HEK293 (cell line): ENCODE measurements at regions not wholly inside any gene's neighbourhood (a gene's known extent, or its start where the extent isn't known, plus 50 kb on each side); places are given as distances from the start of the nearest gene placed in this dataset.

Experiments
- CTCF ChIA-PET: fragments of 350-600 bp; formaldehyde crosslinking; extraction: SDS; loops from one replicate; lab custom pipeline; 2021; ENCODE audit warnings: antibody characterized with exemption; lab: Yijun Ruan, JAX
- POLR2A ChIA-PET: fragments of 300-600 bp; formaldehyde crosslinking; extraction: SDS; loops from one replicate; lab custom pipeline; 2020; ENCODE audit warnings: antibody characterized with exemption, inconsistent platforms; lab: Yijun Ruan, JAX
- H3K27ac ChIP-seq: fragments of 200-500 bp; sonication (Bioruptor generic); 2 replicates; pipeline ENCODE4 v1.5.1; 2014; ENCODE audit warnings: low read depth, low read length, control low read depth, inconsistent platforms; ENCODE audit errors: extremely low read depth
- H3K36me3 ChIP-seq, 2 experiments: fragments of 200-500 bp in 1 of 2; sonication (Bioruptor generic) in 1 of 2; 1 replicate in 1 of 2; 2 replicates in 1 of 2; pipeline ENCODE4 v1.5.1; 2014 to 2017; ENCODE audit warnings: inconsistent platforms in 2 of 2, low read length in 2 of 2; ENCODE audit not compliant: control insufficient read depth in 2 of 2, insufficient read depth in 1 of 2
- H3K4me1 ChIP-seq: fragments of 200-500 bp; sonication (Bioruptor generic); 2 replicates; pipeline ENCODE4 v1.5.1; 2014; ENCODE audit warnings: mild to moderate bottlenecking, low read length, inconsistent platforms; ENCODE audit not compliant: control insufficient read depth, insufficient read depth
- H3K4me3 ChIP-seq: 2 replicates; pipeline ENCODE4 v1.5.1; 2011; ENCODE audit warnings: low read depth, mild to moderate bottlenecking, control low read depth, low read length, moderate library complexity
- H3K9me3 ChIP-seq: fragments of 200-500 bp; sonication (Bioruptor generic); 2 replicates; pipeline ENCODE4 v1.5.1; 2014; ENCODE audit warnings: low read depth, low read length, inconsistent platforms; ENCODE audit not compliant: control insufficient read depth, insufficient read depth
- KLF16 ChIP-seq: fragments of 450-650 bp; formaldehyde crosslinking; IDR thresholded peaks from 2 replicates; pipeline ENCODE4 v1.5.1; 2017; ENCODE audit warnings: missing biosample characterization, missing genetic modification characterization
- PRDM1 ChIP-seq: fragments of 450-650 bp; formaldehyde crosslinking; IDR thresholded peaks from 2 replicates; pipeline ENCODE4; 2016; ENCODE audit warnings: missing biosample characterization, missing genetic modification characterization
- SCRT2 ChIP-seq: fragments of 450-650 bp; formaldehyde crosslinking; IDR thresholded peaks from 2 replicates; pipeline ENCODE4 v1.5.1; 2016; ENCODE audit warnings: missing biosample characterization, missing genetic modification characterization
- ZBTB17 ChIP-seq: fragments of 450-650 bp; formaldehyde crosslinking; IDR thresholded peaks from 2 replicates; pipeline ENCODE4 v1.5.1; 2016; ENCODE audit warnings: missing biosample characterization, missing genetic modification characterization
- ZFP3 ChIP-seq: fragments of 450-650 bp; formaldehyde crosslinking; IDR thresholded peaks from 2 replicates; pipeline ENCODE4 v1.5.1; 2016; ENCODE audit warnings: low read depth, missing biosample characterization, missing genetic modification characterization
- ZNF174 ChIP-seq: fragments of 450-650 bp; formaldehyde crosslinking; IDR thresholded peaks from 2 replicates; pipeline ENCODE4 v1.5.0; 2017; ENCODE audit warnings: missing biosample characterization, mild to moderate bottlenecking, missing genetic modification characterization
- ZNF311 ChIP-seq: fragments of 450-650 bp; formaldehyde crosslinking; IDR thresholded peaks from 2 replicates; pipeline ENCODE4 v1.5.1; 2017; ENCODE audit warnings: missing biosample characterization, missing genetic modification characterization, borderline replicate concordance
- ZNF366 ChIP-seq: fragments of 450-650 bp; formaldehyde crosslinking; conservative IDR thresholded peaks from 2 replicates; pipeline ENCODE4 v1.5.1; 2016; ENCODE audit warnings: missing biosample characterization, missing genetic modification characterization
- ZNF423 ChIP-seq: fragments of 450-650 bp; formaldehyde crosslinking; IDR thresholded peaks from 2 replicates; pipeline ENCODE4 v1.5.1; 2016; ENCODE audit warnings: missing biosample characterization, missing genetic modification characterization
- ZNF548 ChIP-seq: fragments of 450-650 bp; formaldehyde crosslinking; IDR thresholded peaks from 2 replicates; pipeline ENCODE4 v1.5.1; 2016; ENCODE audit warnings: missing biosample characterization, missing genetic modification characterization
- ZNF580 ChIP-seq: fragments of 450-650 bp; formaldehyde crosslinking; IDR thresholded peaks from 2 replicates; pipeline ENCODE4 v1.5.1; 2016; ENCODE audit warnings: missing biosample characterization, missing genetic modification characterization
- ZNF777 ChIP-seq: fragments of 450-650 bp; formaldehyde crosslinking; IDR thresholded peaks from 2 replicates; pipeline ENCODE4 v1.5.1; 2017; ENCODE audit warnings: missing biosample characterization, missing genetic modification characterization, borderline replicate concordance

GRCh38 chr1:14470802-14471201, 127.7 kb upstream of the KAZN start (continued):
- no peak for TF ChIP-seq ZNF777 (tag by site-specific recombination)

- H3K4me3 ChIP-seq: no peak overlapping the region
- ChIA-PET POLR2A (no interaction called here), CTCF (interaction anchor here (0.6 to 1.0 kb wide), 2 partner anchors 135 to 361 kb away, joined by 3 read pairs; no protein-coding TSS in a partner anchor)
- no peak for TF ChIP-seq ZFP3 (tag by site-specific recombination)
- TF ChIP-seq ZNF366 (tag by site-specific recombination): peak; percentile 88
- peak; percentile 43; the same call in 1 of the 2 replicates for TF ChIP-seq ZBTB17 (tag by site-specific recombination)
- TF ChIP-seq KLF16 (tag by site-specific recombination): no peak
- 0 out of 2 replicates have a peak, but pooled peaks have one; percentile 28 for TF ChIP-seq ZNF311 (tag by site-specific recombination)
- TF ChIP-seq ZNF548 (tag by site-specific recombination): no peak
- TF ChIP-seq, all 188 proteins: peak for 3
- H3K4me1 ChIP-seq: no peaks in the 10 kb centered on the region
- no peak overlapping the region for H3K27ac ChIP-seq
- no peaks in the 10 kb centered on the region for H3K9me3 ChIP-seq
- no peaks in the 10 kb centered on the region for H3K36me3 ChIP-seq
Measured at GRCh38 chr1:14474856-14475255, 123.6 kb upstream of the KAZN start.

- CTCF ChIA-PET: interaction anchor here (0.6 kb wide), 2 partner anchors 266 to 338 kb away, joined by 3 to 4 read pairs; no protein-coding TSS in a partner anchor
- TF ChIP-seq ZNF423 (tag by site-specific recombination): no peak
- POLR2A ChIA-PET: interaction anchor here (0.6 to 0.7 kb wide), 2 partner anchors 10 to 62 kb away, joined by 3 to 4 read pairs; no protein-coding TSS in a partner anchor
- Histone ChIP-seq H3K4me1 (no peaks in the 10 kb centered on the region), H3K9me3 (no peaks in the 10 kb centered on the region), H3K4me3 (no peak overlapping the region), H3K36me3 (no peaks in the 10 kb centered on the region), H3K27ac (no peak overlapping the region)
Measured at GRCh38 chr1:14476170-14476955, 122.1 kb upstream of the KAZN start.

- no peak overlapping the region for H3K4me3 ChIP-seq
- ChIA-PET CTCF (interaction anchor here (0.7 kb wide), 1 partner anchor 309 kb away, joined by 9 read pairs; no protein-coding TSS in a partner anchor), POLR2A (no interaction called here)
- H3K36me3 ChIP-seq: no peaks in the 10 kb centered on the region
- H3K4me1 ChIP-seq: no peaks in the 10 kb centered on the region
- no peaks in the 10 kb centered on the region for H3K9me3 ChIP-seq
- no peak for TF ChIP-seq ZNF174 (tag by site-specific recombination)
- TF ChIP-seq ZNF366 (tag by site-specific recombination): peak; percentile 87
- no peak for TF ChIP-seq PRDM1 (tag by site-specific recombination)
- no peak overlapping the region for H3K27ac ChIP-seq
Measured at GRCh38 chr1:14478120-14478519, 120.4 kb upstream of the KAZN start.

GRCh38 chr1:14479865-14480264, 118.6 kb upstream of the KAZN start:
- POLR2A ChIA-PET: no interaction called here
- TF ChIP-seq SCRT2 (tag by site-specific recombination) (peak; percentile 57; the same call in 1 of the 2 replicates), ZNF580 (tag by site-specific recombination) (no peak)
- Histone ChIP-seq H3K36me3 (no peaks in the 10 kb centered on the region), H3K27ac (no peak overlapping the region), H3K4me3 (no peak overlapping the region), H3K4me1 (no peaks in the 10 kb centered on the region), H3K9me3 (no peaks in the 10 kb centered on the region)
- CTCF ChIA-PET: interaction anchor here (0.7 kb wide), 1 partner anchor 299 kb away, joined by 3 read pairs; no protein-coding TSS in a partner anchor
